ENCODE measurements at regions not wholly inside any gene's neighbourhood (a gene's known extent, or its start where the extent isn't known, plus 50 kb on each side); places are given as distances from the start of the nearest gene placed in this dataset.
"Not testable (repeated sequence)": the region's sequence is repeated elsewhere in the genome, so short reads cannot be mapped to it uniquely, and the experiment has no call there.

- TF ChIP-seq CTCF (IDR thresholded peaks at IDR 0.05; ENCODE audit: control extremely low read depth, extremely low read depth, low read depth, missing control alignments) = no peak
- ChIA-PET POLR2A (no interaction called here), CTCF (no interaction called here)
- no peak for DNase-seq (ENCODE audit: extremely low spot score)
Observed at GRCh38 chr17:74125156-74125555, 78.3 kb upstream of the RPL38 start.

- TF ChIP-seq CTCF (IDR thresholded peaks at IDR 0.05; ENCODE audit: control extremely low read depth, extremely low read depth, low read depth, missing control alignments) = no peak
- DNase-seq (ENCODE audit: extremely low spot score) = no peak
- ChIA-PET CTCF (no interaction called here), POLR2A (no interaction called here)
Observed at GRCh38 chr17:74126179-74126900, 77.1 kb upstream of the RPL38 start.

- DNase-seq (ENCODE audit: extremely low spot score) = no peak
- TF ChIP-seq CTCF (IDR thresholded peaks at IDR 0.05; ENCODE audit: control extremely low read depth, extremely low read depth, low read depth, missing control alignments) = no peak
- CTCF ChIA-PET = no interaction called here
- POLR2A ChIA-PET = no interaction called here
Observed at GRCh38 chr17:74126959-74127358, 76.5 kb upstream of the RPL38 start.

- ChIA-PET POLR2A (no interaction called here), CTCF (no interaction called here)
- no peak for DNase-seq (ENCODE audit: extremely low spot score)
- no peak for TF ChIP-seq CTCF (IDR thresholded peaks at IDR 0.05; ENCODE audit: control extremely low read depth, extremely low read depth, low read depth, missing control alignments)
Observed at GRCh38 chr17:74128456-74129211, 74.8 kb upstream of the RPL38 start.

- CTCF ChIA-PET; POLR2A ChIA-PET; DNase-seq (ENCODE audit: extremely low spot score): not testable (repeated sequence)
Observed at GRCh38 chr17:74129800-74130199, 73.7 kb upstream of the RPL38 start.

- TF ChIP-seq CTCF (IDR thresholded peaks at IDR 0.05; ENCODE audit: control extremely low read depth, extremely low read depth, low read depth, missing control alignments) = no peak
- ChIA-PET POLR2A (no interaction called here), CTCF (no interaction called here)
- DNase-seq (ENCODE audit: extremely low spot score) = no peak
Observed at GRCh38 chr17:74130276-74130675, 73.2 kb upstream of the RPL38 start.

- ChIA-PET CTCF (no interaction called here), POLR2A (no interaction called here)
- no peak for TF ChIP-seq CTCF (IDR thresholded peaks at IDR 0.05; ENCODE audit: control extremely low read depth, extremely low read depth, low read depth, missing control alignments)
- DNase-seq (ENCODE audit: extremely low spot score) = no peak
Observed at GRCh38 chr17:74130841-74131240, 72.6 kb upstream of the RPL38 start.

All from GM10248 (cell line).